ENCODE measurements at regions not wholly inside any gene's neighbourhood (a gene's known extent, or its start where the extent isn't known, plus 50 kb on each side); places are given as distances from the start of the nearest gene placed in this dataset.

DNA sequence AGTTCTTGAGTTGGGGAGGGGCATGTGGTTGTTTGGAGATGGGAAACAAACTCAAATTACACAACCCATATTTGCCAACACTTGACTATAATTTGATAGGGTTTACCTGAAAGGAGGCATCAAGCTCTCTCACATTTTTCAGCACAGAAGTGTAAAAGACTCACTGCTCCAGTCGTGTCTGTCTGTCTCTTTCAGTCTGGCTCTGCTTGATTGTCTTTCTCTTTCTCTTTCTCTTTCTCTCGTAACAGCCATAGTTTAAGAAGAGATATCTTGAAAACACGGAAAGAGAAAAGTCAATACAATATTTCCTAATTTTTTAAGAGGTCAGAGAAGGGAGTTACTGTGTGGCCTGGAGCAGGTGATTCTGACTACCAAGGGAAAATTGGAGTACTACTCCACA is 413.6 kb upstream of the CXorf51A start:
- ChIA-PET CTCF (no interaction called here), POLR2A (no interaction called here)
- Mint-ChIP-seq H3K9me3 (ENCODE audit: insufficient read depth) (no peaks in the 10 kb centered on the region), H3K27me3 (no peaks in the 10 kb centered on the region), H3K4me1 (no peaks in the 10 kb centered on the region), H3K4me3 (no peak overlapping the region), H3K27ac (no peak overlapping the region)
- H3K4me3 ChIP-seq (ENCODE audit: control extremely low read depth in 1 of 5, extremely low read depth in 1 of 5, insufficient read depth in 1 of 5, low read depth in 2 of 5, low read length in 4 of 5) = no peak overlapping the region
- H3K36me3 ChIP-seq (replicated peaks in 1 of 2; ENCODE audit: control extremely low read depth in 1 of 2, control insufficient read depth in 1 of 2, extremely low read depth in 1 of 2, insufficient read depth in 2 of 2, low read length in 1 of 2) = no peaks in the 10 kb centered on the region
- no peaks in the 10 kb centered on the region for H3K79me2 ChIP-seq (ENCODE audit: control insufficient read depth, insufficient read depth, low read length)
- H2AFZ ChIP-seq (ENCODE audit: insufficient read depth, low read depth, low read length, poor library complexity, severe bottlenecking) = no peak overlapping the region
- H3K9me3 ChIP-seq (ENCODE audit: control extremely low read depth in 1 of 3, control insufficient read depth in 2 of 3, insufficient read depth in 1 of 3, low read length in 2 of 3) = no peaks in the 10 kb centered on the region
- H3K9ac ChIP-seq (ENCODE audit: low read length) = no peak overlapping the region
- no peaks in the 10 kb centered on the region for H3K4me1 ChIP-seq (ENCODE audit: control insufficient read depth in 2 of 2, insufficient read depth in 2 of 2, low read length in 2 of 2)
- no peak for DNase-seq
- TF ChIP-seq EZH2 (IDR thresholded peaks at IDR 0.05; ENCODE audit: borderline replicate concordance, insufficient read depth, low read depth, low read length, poor library complexity, severe bottlenecking) = no peak
- TF ChIP-seq, protein P1, sequence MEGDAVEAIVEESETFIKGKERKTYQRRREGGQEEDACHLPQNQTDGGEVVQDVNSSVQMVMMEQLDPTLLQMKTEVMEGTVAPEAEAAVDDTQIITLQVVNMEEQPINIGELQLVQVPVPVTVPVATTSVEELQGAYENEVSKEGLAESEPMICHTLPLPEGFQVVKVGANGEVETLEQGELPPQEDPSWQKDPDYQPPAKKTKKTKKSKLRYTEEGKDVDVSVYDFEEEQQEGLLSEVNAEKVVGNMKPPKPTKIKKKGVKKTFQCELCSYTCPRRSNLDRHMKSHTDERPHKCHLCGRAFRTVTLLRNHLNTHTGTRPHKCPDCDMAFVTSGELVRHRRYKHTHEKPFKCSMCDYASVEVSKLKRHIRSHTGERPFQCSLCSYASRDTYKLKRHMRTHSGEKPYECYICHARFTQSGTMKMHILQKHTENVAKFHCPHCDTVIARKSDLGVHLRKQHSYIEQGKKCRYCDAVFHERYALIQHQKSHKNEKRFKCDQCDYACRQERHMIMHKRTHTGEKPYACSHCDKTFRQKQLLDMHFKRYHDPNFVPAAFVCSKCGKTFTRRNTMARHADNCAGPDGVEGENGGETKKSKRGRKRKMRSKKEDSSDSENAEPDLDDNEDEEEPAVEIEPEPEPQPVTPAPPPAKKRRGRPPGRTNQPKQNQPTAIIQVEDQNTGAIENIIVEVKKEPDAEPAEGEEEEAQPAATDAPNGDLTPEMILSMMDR (IDR thresholded peaks at IDR 0.05) = no peak
- no peak overlapping the region for H3K4me2 ChIP-seq (replicated peaks; ENCODE audit: low read depth, low read length, poor library complexity, severe bottlenecking)
- intact Hi-C loops (cut with micrococcal nuclease) = no loop called here
- WGBS (ENCODE audit: insufficient coverage) = no CpG with 5 or more reads among the region's 3 CpGs
- no peak for ATAC-seq (ENCODE audit: low read depth)
- H4K20me1 ChIP-seq (ENCODE audit: control insufficient read depth, insufficient read depth, low read length, poor library complexity, severe bottlenecking) = no peaks in the 10 kb centered on the region
- no peaks in the 10 kb centered on the region for H3K27me3 ChIP-seq (replicated peaks in 1 of 4; ENCODE audit: control extremely low read depth in 1 of 4, control insufficient read depth in 3 of 4, insufficient read depth in 4 of 4, low read length in 3 of 4)
- H3K27ac ChIP-seq (ENCODE audit: low read length in 2 of 2) = no peak overlapping the region

DNA sequence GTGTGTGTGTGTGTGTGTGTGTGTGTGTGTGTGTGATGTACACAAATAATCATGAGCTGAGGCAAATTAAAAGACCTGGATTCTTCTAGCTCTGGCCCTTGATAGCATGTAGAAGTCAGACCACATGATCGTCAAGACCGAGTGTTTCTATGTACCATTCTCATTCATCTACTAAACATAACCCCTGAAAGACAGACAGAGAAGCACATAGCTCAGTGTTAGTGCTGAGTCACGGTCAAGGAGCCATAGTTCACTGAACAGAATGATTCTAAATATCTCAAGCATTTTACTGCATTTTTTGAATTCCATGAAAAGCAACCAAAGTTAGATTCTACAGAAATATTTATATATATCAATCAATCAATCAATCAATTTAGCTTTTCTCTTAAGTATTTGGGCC is 412.3 kb upstream of the CXorf51A start:
- POLR2A ChIA-PET = no interaction called here

More for the DNA sequence above, 412.3 kb upstream of the CXorf51A start:
- H3K4me3 ChIP-seq (ENCODE audit: control extremely low read depth in 1 of 5, extremely low read depth in 1 of 5, insufficient read depth in 1 of 5, low read depth in 2 of 5, low read length in 4 of 5) = no peak overlapping the region
- no peaks in the 10 kb centered on the region for H4K20me1 ChIP-seq (ENCODE audit: control insufficient read depth, insufficient read depth, low read length, poor library complexity, severe bottlenecking)
- CTCF ChIA-PET = interaction anchor here (0.7 kb wide), 1 partner anchor 78 kb away, joined by 3 read pairs; no protein-coding TSS in a partner anchor
- no peaks in the 10 kb centered on the region for H3K79me2 ChIP-seq (ENCODE audit: control insufficient read depth, insufficient read depth, low read length)
- H3K9me3 ChIP-seq (ENCODE audit: control extremely low read depth in 1 of 3, control insufficient read depth in 2 of 3, insufficient read depth in 1 of 3, low read length in 2 of 3) = no peaks in the 10 kb centered on the region
- H3K9me3 Mint-ChIP-seq (ENCODE audit: insufficient read depth) = no peaks in the 10 kb centered on the region
- H3K4me2 ChIP-seq (replicated peaks; ENCODE audit: low read depth, low read length, poor library complexity, severe bottlenecking) = no peak overlapping the region
- H3K9ac ChIP-seq (ENCODE audit: low read length) = no peak overlapping the region
- ATAC-seq (ENCODE audit: low read depth) (no peak), DNase-seq (no peak)
- H3K4me1 Mint-ChIP-seq = no peaks in the 10 kb centered on the region
- no peak overlapping the region for H3K4me3 Mint-ChIP-seq
- TF ChIP-seq, protein P1 (IDR thresholded peaks at IDR 0.05) = no peak
- TF ChIP-seq EZH2 (IDR thresholded peaks at IDR 0.05; ENCODE audit: borderline replicate concordance, insufficient read depth, low read depth, low read length, poor library complexity, severe bottlenecking) = no peak
- no CpG with 5 or more reads among the region's 3 CpGs for WGBS (ENCODE audit: insufficient coverage)
- no peaks in the 10 kb centered on the region for H3K36me3 ChIP-seq (replicated peaks in 1 of 2; ENCODE audit: control extremely low read depth in 1 of 2, control insufficient read depth in 1 of 2, extremely low read depth in 1 of 2, insufficient read depth in 2 of 2, low read length in 1 of 2)
- no peaks in the 10 kb centered on the region for H3K27me3 ChIP-seq (replicated peaks in 1 of 4; ENCODE audit: control extremely low read depth in 1 of 4, control insufficient read depth in 3 of 4, insufficient read depth in 4 of 4, low read length in 3 of 4)
- no peaks in the 10 kb centered on the region for H3K27me3 Mint-ChIP-seq
- no peak overlapping the region for H2AFZ ChIP-seq (ENCODE audit: insufficient read depth, low read depth, low read length, poor library complexity, severe bottlenecking)
- intact Hi-C loops (cut with micrococcal nuclease) = no loop called here
- no peak overlapping the region for H3K27ac ChIP-seq (ENCODE audit: low read length in 2 of 2)
- H3K27ac Mint-ChIP-seq = no peak overlapping the region
- no peaks in the 10 kb centered on the region for H3K4me1 ChIP-seq (ENCODE audit: control insufficient read depth in 2 of 2, insufficient read depth in 2 of 2, low read length in 2 of 2)

Measured in B cell (primary cell).